ENCODE measurements at regions not wholly inside any gene's neighbourhood (a gene's known extent, or its start where the extent isn't known, plus 50 kb on each side); places are given as distances from the start of the nearest gene placed in this dataset.
"Not testable (repeated sequence)": the region's sequence is repeated elsewhere in the genome, so short reads cannot be mapped to it uniquely, and the experiment has no call there.

DNA sequence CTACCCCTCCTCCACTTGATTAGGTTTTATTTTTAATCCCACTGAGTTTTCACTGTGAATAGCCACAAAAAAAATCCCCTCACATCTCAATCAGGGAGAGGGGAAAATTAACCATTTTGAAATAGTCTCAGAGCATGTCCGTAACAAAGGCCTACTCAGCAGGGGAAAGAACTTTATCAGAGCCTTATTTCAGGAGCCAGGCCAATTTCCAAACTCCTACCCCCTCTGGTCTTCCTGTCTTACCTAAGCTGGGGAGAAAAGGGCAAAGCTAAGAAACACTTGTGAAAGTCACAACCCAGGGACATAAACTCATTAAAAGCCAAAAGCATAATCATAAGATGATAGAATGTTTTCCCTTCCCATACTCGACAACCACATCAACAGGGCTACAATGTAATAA lies 260.3 kb upstream of the DIO3 start:
- intact Hi-C loops (cut with DNase I), result no loop called here
- ATAC-seq, result no peak
- Histone ChIP-seq H3K27ac (no peak overlapping the region), H3K36me3 (no peaks in the 10 kb centered on the region), H3K4me3 (no peak overlapping the region), H3K4me1 (no peaks in the 10 kb centered on the region), H3K9me3 (no peaks in the 10 kb centered on the region), H3K27me3 (no peaks in the 10 kb centered on the region)
- DNase-seq, result no peak
- TF ChIP-seq, protein P1, sequence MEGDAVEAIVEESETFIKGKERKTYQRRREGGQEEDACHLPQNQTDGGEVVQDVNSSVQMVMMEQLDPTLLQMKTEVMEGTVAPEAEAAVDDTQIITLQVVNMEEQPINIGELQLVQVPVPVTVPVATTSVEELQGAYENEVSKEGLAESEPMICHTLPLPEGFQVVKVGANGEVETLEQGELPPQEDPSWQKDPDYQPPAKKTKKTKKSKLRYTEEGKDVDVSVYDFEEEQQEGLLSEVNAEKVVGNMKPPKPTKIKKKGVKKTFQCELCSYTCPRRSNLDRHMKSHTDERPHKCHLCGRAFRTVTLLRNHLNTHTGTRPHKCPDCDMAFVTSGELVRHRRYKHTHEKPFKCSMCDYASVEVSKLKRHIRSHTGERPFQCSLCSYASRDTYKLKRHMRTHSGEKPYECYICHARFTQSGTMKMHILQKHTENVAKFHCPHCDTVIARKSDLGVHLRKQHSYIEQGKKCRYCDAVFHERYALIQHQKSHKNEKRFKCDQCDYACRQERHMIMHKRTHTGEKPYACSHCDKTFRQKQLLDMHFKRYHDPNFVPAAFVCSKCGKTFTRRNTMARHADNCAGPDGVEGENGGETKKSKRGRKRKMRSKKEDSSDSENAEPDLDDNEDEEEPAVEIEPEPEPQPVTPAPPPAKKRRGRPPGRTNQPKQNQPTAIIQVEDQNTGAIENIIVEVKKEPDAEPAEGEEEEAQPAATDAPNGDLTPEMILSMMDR (IDR thresholded peaks at IDR 0.05), result no peak

DNA sequence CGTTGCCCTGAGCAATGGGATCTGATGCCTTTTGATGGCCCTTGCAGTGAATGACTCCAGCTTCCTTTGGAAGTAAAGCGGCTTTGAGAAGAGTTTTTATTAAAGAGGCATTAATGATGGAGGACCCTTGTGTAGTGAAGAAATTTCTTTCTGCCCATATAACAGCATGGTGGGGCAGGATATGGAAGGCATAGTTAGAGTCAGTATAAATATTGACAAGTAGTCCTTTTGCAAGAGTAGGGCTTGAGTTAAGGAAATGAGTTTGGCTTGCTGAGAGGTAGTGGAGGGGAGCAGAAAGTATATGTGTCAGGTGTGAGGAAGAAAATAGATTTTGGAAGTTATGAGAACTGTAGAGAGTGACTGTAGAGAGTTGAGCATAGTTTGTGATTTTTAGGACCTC lies 254.1 kb upstream of the DIO3 start:
- H3K27ac ChIP-seq; DNase-seq; H3K9me3 ChIP-seq; intact Hi-C loops (cut with DNase I); H3K4me3 ChIP-seq; ATAC-seq; H3K27me3 ChIP-seq; H3K36me3 ChIP-seq; H3K4me1 ChIP-seq: not testable (repeated sequence)

GRCh38 chr14:101311186-101311585 lies 250.1 kb upstream of the DIO3 start:
- H3K9me3 ChIP-seq; H3K4me1 ChIP-seq; DNase-seq; H3K27me3 ChIP-seq; ATAC-seq; H3K4me3 ChIP-seq; intact Hi-C loops (cut with DNase I); H3K27ac ChIP-seq; H3K36me3 ChIP-seq: not testable (repeated sequence)

- H3K9me3 ChIP-seq, result peaks cover 3% of the 10 kb centered on the region
- intact Hi-C loops (cut with DNase I), result no loop called here
- H3K27me3 ChIP-seq, result no peaks in the 10 kb centered on the region
- TF ChIP-seq, protein P1 (IDR thresholded peaks at IDR 0.05), result no peak
- H3K27ac ChIP-seq, result no peak overlapping the region
- DNase-seq, result no peak
- ATAC-seq, result no peak
- H3K4me3 ChIP-seq, result no peak overlapping the region
- no peaks in the 10 kb centered on the region for H3K36me3 ChIP-seq
- H3K4me1 ChIP-seq, result no peaks in the 10 kb centered on the region
Observed at GRCh38 chr14:101313268-101313667, 248.0 kb upstream of the DIO3 start.

GRCh38 chr14:101315802-101316296 lies 245.4 kb upstream of the DIO3 start:
- intact Hi-C loops (cut with DNase I), result no loop called here
- no peak for ATAC-seq
- H3K27me3 ChIP-seq, result no peaks in the 10 kb centered on the region
- TF ChIP-seq, protein P1 (IDR thresholded peaks at IDR 0.05), result no peak
- DNase-seq, result no peak
- no peaks in the 10 kb centered on the region for H3K36me3 ChIP-seq
- no peaks in the 10 kb centered on the region for H3K4me1 ChIP-seq
- H3K4me3 ChIP-seq, result no peak overlapping the region
- H3K9me3 ChIP-seq, result peaks cover 3% of the 10 kb centered on the region
- no peak overlapping the region for H3K27ac ChIP-seq

GRCh38 chr14:101318271-101318670 lies 243.0 kb upstream of the DIO3 start:
- H3K27ac ChIP-seq, result no peak overlapping the region
- peaks cover 3% of the 10 kb centered on the region for H3K9me3 ChIP-seq
- no peaks in the 10 kb centered on the region for H3K36me3 ChIP-seq
- TF ChIP-seq, protein P1 (IDR thresholded peaks at IDR 0.05), result no peak
- intact Hi-C loops (cut with DNase I), result no loop called here
- no peak overlapping the region for H3K4me3 ChIP-seq
- H3K27me3 ChIP-seq, result no peaks in the 10 kb centered on the region
- DNase-seq (no peak), ATAC-seq (no peak)
- H3K4me1 ChIP-seq, result no peaks in the 10 kb centered on the region

- ATAC-seq, result no peak
- peaks cover 3% of the 10 kb centered on the region for H3K9me3 ChIP-seq
- H3K4me3 ChIP-seq, result no peak overlapping the region
- H3K4me1 ChIP-seq, result no peaks in the 10 kb centered on the region
- TF ChIP-seq, protein P1 (IDR thresholded peaks at IDR 0.05), result no peak
- DNase-seq, result no peak
- H3K27me3 ChIP-seq, result no peaks in the 10 kb centered on the region
- H3K36me3 ChIP-seq, result no peaks in the 10 kb centered on the region
- intact Hi-C loops (cut with DNase I), result no loop called here
- H3K27ac ChIP-seq, result no peak overlapping the region
Observed at GRCh38 chr14:101320396-101320795, 240.9 kb upstream of the DIO3 start.

All from upper lobe of right lung (tissue), 1 donor.